HEK293 (cell line): ENCODE measurements at regions not wholly inside any gene's neighbourhood (a gene's known extent, or its start where the extent isn't known, plus 50 kb on each side); places are given as distances from the start of the nearest gene placed in this dataset.

Experiments used
- CTCF ChIA-PET: fragments of 350-600 bp; formaldehyde crosslinking; extraction: SDS; loops from one replicate; lab custom pipeline; 2021; ENCODE audit warnings: antibody characterized with exemption; lab: Yijun Ruan, JAX
- POLR2A ChIA-PET: fragments of 300-600 bp; formaldehyde crosslinking; extraction: SDS; loops from one replicate; lab custom pipeline; 2020; ENCODE audit warnings: antibody characterized with exemption, inconsistent platforms; lab: Yijun Ruan, JAX
- H3K27ac ChIP-seq: fragments of 200-500 bp; sonication (Bioruptor generic); 2 replicates; pipeline ENCODE4 v1.5.1; 2014; ENCODE audit warnings: low read depth, low read length, control low read depth, inconsistent platforms; ENCODE audit errors: extremely low read depth
- H3K36me3 ChIP-seq, 2 experiments: fragments of 200-500 bp in 1 of 2; sonication (Bioruptor generic) in 1 of 2; 1 replicate in 1 of 2; 2 replicates in 1 of 2; pipeline ENCODE4 v1.5.1; 2014 to 2017; ENCODE audit warnings: inconsistent platforms in 2 of 2, low read length in 2 of 2; ENCODE audit not compliant: control insufficient read depth in 2 of 2, insufficient read depth in 1 of 2
- H3K4me1 ChIP-seq: fragments of 200-500 bp; sonication (Bioruptor generic); 2 replicates; pipeline ENCODE4 v1.5.1; 2014; ENCODE audit warnings: mild to moderate bottlenecking, low read length, inconsistent platforms; ENCODE audit not compliant: control insufficient read depth, insufficient read depth
- H3K4me3 ChIP-seq: 2 replicates; pipeline ENCODE4 v1.5.1; 2011; ENCODE audit warnings: low read depth, mild to moderate bottlenecking, control low read depth, low read length, moderate library complexity
- H3K9me3 ChIP-seq: fragments of 200-500 bp; sonication (Bioruptor generic); 2 replicates; pipeline ENCODE4 v1.5.1; 2014; ENCODE audit warnings: low read depth, low read length, inconsistent platforms; ENCODE audit not compliant: control insufficient read depth, insufficient read depth
- KLF7 ChIP-seq: fragments of 450-650 bp; formaldehyde crosslinking; IDR thresholded peaks from 2 replicates; pipeline ENCODE4 v1.5.1; 2016; ENCODE audit warnings: missing biosample characterization, missing genetic modification characterization, borderline replicate concordance
- MZF1 ChIP-seq: fragments of 450-650 bp; formaldehyde crosslinking; IDR thresholded peaks from 2 replicates; pipeline ENCODE4 v1.5.1; 2017; ENCODE audit warnings: missing biosample characterization, missing genetic modification characterization, borderline replicate concordance
- PRDM1 ChIP-seq: fragments of 450-650 bp; formaldehyde crosslinking; IDR thresholded peaks from 2 replicates; pipeline ENCODE4; 2016; ENCODE audit warnings: missing biosample characterization, missing genetic modification characterization
- YY2 ChIP-seq: fragments of 450-650 bp; formaldehyde crosslinking; IDR thresholded peaks from 2 replicates; pipeline ENCODE4 v1.5.1; 2016; ENCODE audit warnings: missing biosample characterization, missing genetic modification characterization
- ZBTB11 ChIP-seq: fragments of 450-650 bp; formaldehyde crosslinking; conservative IDR thresholded peaks from 2 replicates; pipeline ENCODE4 v1.5.1; 2016; ENCODE audit warnings: low read depth, missing biosample characterization, missing genetic modification characterization
- ZBTB20 ChIP-seq: fragments of 450-650 bp; formaldehyde crosslinking; IDR thresholded peaks from 2 replicates; pipeline ENCODE4 v1.5.1; 2016; ENCODE audit warnings: missing biosample characterization, missing genetic modification characterization
- ZBTB8A ChIP-seq: fragments of 450-650 bp; formaldehyde crosslinking; IDR thresholded peaks from 2 replicates; pipeline ENCODE4 v1.5.1; 2016; ENCODE audit warnings: missing biosample characterization, missing genetic modification characterization
- ZFP3 ChIP-seq: fragments of 450-650 bp; formaldehyde crosslinking; IDR thresholded peaks from 2 replicates; pipeline ENCODE4 v1.5.1; 2016; ENCODE audit warnings: low read depth, missing biosample characterization, missing genetic modification characterization
- ZFP37 ChIP-seq: fragments of 450-650 bp; formaldehyde crosslinking; IDR thresholded peaks from 2 replicates; pipeline ENCODE4 v1.5.1; 2016; ENCODE audit warnings: missing biosample characterization, missing genetic modification characterization
- ZNF404 ChIP-seq: fragments of 450-650 bp; formaldehyde crosslinking; IDR thresholded peaks from 2 replicates; pipeline ENCODE4 v1.5.1; 2017; ENCODE audit warnings: missing biosample characterization, missing genetic modification characterization
- ZNF416 ChIP-seq: fragments of 450-650 bp; formaldehyde crosslinking; IDR thresholded peaks from 2 replicates; pipeline ENCODE4 v1.5.1; 2016; ENCODE audit warnings: missing biosample characterization, missing genetic modification characterization
- ZNF426 ChIP-seq: fragments of 450-650 bp; formaldehyde crosslinking; IDR thresholded peaks from 2 replicates; pipeline ENCODE4 v1.5.1; 2017; ENCODE audit warnings: missing biosample characterization, missing genetic modification characterization, mild to moderate bottlenecking, inconsistent platforms, moderate library complexity
- ZNF501 ChIP-seq: fragments of 450-650 bp; formaldehyde crosslinking; IDR thresholded peaks from 2 replicates; pipeline ENCODE4 v1.5.1; 2016; ENCODE audit warnings: missing biosample characterization, missing genetic modification characterization
- ZNF580 ChIP-seq: fragments of 450-650 bp; formaldehyde crosslinking; IDR thresholded peaks from 2 replicates; pipeline ENCODE4 v1.5.1; 2016; ENCODE audit warnings: missing biosample characterization, missing genetic modification characterization
- ZNF600 ChIP-seq: fragments of 450-650 bp; formaldehyde crosslinking; IDR thresholded peaks from 2 replicates; pipeline ENCODE4 v1.5.1; 2016; ENCODE audit warnings: missing biosample characterization, missing genetic modification characterization
- ZNF610 ChIP-seq: fragments of 450-650 bp; formaldehyde crosslinking; IDR thresholded peaks from 2 replicates; pipeline ENCODE4 v1.5.1; 2016; ENCODE audit warnings: missing biosample characterization, missing genetic modification characterization, borderline replicate concordance
- ZNF623 ChIP-seq: fragments of 450-650 bp; formaldehyde crosslinking; IDR thresholded peaks from 2 replicates; pipeline ENCODE4 v1.5.1; 2016; ENCODE audit warnings: missing biosample characterization, missing genetic modification characterization
- ZNF704 ChIP-seq: fragments of 450-650 bp; formaldehyde crosslinking; IDR thresholded peaks from 2 replicates; pipeline ENCODE4 v1.5.1; 2016; ENCODE audit warnings: missing biosample characterization, missing genetic modification characterization
- ZSCAN23 ChIP-seq: fragments of 450-650 bp; formaldehyde crosslinking; IDR thresholded peaks from 2 replicates; pipeline ENCODE4 v1.5.1; 2016; ENCODE audit warnings: missing biosample characterization, missing genetic modification characterization
- TF ChIP-seq, protein P1 (sequence below): fragments of 450-650 bp; formaldehyde crosslinking; IDR thresholded peaks from 2 replicates; pipeline ENCODE4 v1.5.1; 2016; ENCODE audit warnings: missing biosample characterization, missing genetic modification characterization

DNA sequence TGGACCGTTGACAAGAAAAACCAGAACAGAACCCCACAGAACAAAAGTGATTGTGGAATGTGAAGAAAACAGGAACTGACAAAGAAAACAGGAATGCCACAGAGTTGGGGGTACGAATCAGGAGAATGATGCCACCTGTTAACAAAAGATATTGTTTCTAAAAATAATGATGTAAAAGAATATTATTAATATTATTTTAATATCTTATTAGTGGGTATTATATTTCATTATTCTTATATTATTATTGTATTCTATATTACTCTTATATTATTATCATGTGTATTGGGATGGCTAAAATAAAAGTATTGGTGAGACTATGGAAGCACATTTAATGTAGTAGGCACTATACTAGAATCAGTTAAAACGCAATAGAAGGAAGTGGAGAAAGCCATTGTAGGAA, 659.0 kb upstream of the PCDH15 start (continued):
- no peak for TF ChIP-seq ZBTB11 (tag by site-specific recombination)
- TF ChIP-seq ZBTB20 (tag by site-specific recombination), result no peak
- no peak for TF ChIP-seq ZNF416
- TF ChIP-seq YY2 (tag by site-specific recombination), result no peak
- no peak for TF ChIP-seq PRDM1 (tag by site-specific recombination)
- TF ChIP-seq ZNF404 (tag by site-specific recombination), result no peak
- no peak for TF ChIP-seq KLF7 (tag by site-specific recombination)
- no peak for TF ChIP-seq ZFP37
- no peak for TF ChIP-seq ZNF426 (tag by site-specific recombination)
- TF ChIP-seq ZBTB8A, result no peak
- no peak for TF ChIP-seq ZFP3 (tag by site-specific recombination)
- no peak for TF ChIP-seq ZNF610 (tag by site-specific recombination)
- TF ChIP-seq MZF1 (tag by site-specific recombination), result no peak
- TF ChIP-seq, protein P1, sequence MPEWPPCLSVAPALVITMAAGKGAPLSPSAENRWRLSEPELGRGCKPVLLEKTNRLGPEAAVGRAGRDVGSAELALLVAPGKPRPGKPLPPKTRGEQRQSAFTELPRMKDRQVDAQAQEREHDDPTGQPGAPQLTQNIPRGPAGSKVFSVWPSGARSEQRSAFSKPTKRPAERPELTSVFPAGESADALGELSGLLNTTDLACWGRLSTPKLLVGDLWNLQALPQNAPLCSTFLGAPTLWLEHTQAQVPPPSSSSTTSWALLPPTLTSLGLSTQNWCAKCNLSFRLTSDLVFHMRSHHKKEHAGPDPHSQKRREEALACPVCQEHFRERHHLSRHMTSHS (tag by site-specific recombination), result no peak

- Histone ChIP-seq H3K4me3 (no peak overlapping the region), H3K27ac (no peak overlapping the region), H3K9me3 (no peaks in the 10 kb centered on the region), H3K36me3 (no peaks in the 10 kb centered on the region), H3K4me1 (no peaks in the 10 kb centered on the region)
- POLR2A ChIA-PET, result no interaction called here
- CTCF ChIA-PET, result no interaction called here
- TF ChIP-seq ZNF623 (tag by site-specific recombination) (no peak), ZNF610 (tag by site-specific recombination) (no peak), ZNF501 (tag by site-specific recombination) (no peak), ZNF600 (tag by site-specific recombination) (no peak), ZSCAN23 (tag by site-specific recombination) (no peak), ZNF704 (tag by site-specific recombination) (no peak), ZNF580 (tag by site-specific recombination) (no peak), MZF1 (tag by site-specific recombination) (no peak)
Observed at GRCh38 chr10:55449981-55450380, 649.0 kb upstream of the PCDH15 start.
